ENCODE measurements at regions not wholly inside any gene's neighbourhood (a gene's known extent, or its start where the extent isn't known, plus 50 kb on each side); places are given as distances from the start of the nearest gene placed in this dataset.

DNA sequence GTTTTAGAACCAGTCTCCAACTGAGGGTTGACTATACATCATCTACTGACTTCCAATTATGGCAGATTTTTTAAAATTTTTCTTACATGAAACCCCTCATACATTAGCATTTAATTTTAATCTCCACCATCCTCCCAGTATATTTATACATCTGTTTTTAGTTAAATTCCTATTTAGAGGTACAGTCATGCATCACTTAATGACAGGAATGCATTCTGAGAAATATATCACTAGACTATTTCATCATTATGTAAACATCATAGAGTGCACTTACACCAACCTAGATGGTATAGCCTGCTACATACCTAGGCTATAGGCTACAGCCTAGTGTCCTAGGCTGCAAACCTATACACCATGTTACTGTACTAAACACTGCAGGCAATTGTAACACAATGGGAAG, 316.7 kb upstream of the MARCKS start:
- TF ChIP-seq RFX5 (IDR thresholded peaks at IDR 0.05; ENCODE audit: low read length) (no peak), TEAD4 (IDR thresholded peaks at IDR 0.05; ENCODE audit: borderline replicate concordance, insufficient read depth) (peak; percentile 88), GATA2 (CRISPR knock-in tag; IDR thresholded peaks at IDR 0.05) (no peak), TAF1 (IDR thresholded peaks at IDR 0.05; ENCODE audit: borderline replicate concordance, low read depth, low read length) (no peak), FOXJ3 (CRISPR knock-in tag; IDR thresholded peaks at IDR 0.05) (no peak), GABPA (IDR thresholded peaks at IDR 0.05; ENCODE audit: low read depth) (no peak), MXI1 (IDR thresholded peaks at IDR 0.05; ENCODE audit: low read depth, low read length) (no peak), NFIC (IDR thresholded peaks at IDR 0.05; ENCODE audit: borderline replicate concordance) (peak; percentile 76)
- TF ChIP-seq, protein P1, sequence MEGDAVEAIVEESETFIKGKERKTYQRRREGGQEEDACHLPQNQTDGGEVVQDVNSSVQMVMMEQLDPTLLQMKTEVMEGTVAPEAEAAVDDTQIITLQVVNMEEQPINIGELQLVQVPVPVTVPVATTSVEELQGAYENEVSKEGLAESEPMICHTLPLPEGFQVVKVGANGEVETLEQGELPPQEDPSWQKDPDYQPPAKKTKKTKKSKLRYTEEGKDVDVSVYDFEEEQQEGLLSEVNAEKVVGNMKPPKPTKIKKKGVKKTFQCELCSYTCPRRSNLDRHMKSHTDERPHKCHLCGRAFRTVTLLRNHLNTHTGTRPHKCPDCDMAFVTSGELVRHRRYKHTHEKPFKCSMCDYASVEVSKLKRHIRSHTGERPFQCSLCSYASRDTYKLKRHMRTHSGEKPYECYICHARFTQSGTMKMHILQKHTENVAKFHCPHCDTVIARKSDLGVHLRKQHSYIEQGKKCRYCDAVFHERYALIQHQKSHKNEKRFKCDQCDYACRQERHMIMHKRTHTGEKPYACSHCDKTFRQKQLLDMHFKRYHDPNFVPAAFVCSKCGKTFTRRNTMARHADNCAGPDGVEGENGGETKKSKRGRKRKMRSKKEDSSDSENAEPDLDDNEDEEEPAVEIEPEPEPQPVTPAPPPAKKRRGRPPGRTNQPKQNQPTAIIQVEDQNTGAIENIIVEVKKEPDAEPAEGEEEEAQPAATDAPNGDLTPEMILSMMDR (IDR thresholded peaks at IDR 0.05): no peak
- TF ChIP-seq, protein P2, sequence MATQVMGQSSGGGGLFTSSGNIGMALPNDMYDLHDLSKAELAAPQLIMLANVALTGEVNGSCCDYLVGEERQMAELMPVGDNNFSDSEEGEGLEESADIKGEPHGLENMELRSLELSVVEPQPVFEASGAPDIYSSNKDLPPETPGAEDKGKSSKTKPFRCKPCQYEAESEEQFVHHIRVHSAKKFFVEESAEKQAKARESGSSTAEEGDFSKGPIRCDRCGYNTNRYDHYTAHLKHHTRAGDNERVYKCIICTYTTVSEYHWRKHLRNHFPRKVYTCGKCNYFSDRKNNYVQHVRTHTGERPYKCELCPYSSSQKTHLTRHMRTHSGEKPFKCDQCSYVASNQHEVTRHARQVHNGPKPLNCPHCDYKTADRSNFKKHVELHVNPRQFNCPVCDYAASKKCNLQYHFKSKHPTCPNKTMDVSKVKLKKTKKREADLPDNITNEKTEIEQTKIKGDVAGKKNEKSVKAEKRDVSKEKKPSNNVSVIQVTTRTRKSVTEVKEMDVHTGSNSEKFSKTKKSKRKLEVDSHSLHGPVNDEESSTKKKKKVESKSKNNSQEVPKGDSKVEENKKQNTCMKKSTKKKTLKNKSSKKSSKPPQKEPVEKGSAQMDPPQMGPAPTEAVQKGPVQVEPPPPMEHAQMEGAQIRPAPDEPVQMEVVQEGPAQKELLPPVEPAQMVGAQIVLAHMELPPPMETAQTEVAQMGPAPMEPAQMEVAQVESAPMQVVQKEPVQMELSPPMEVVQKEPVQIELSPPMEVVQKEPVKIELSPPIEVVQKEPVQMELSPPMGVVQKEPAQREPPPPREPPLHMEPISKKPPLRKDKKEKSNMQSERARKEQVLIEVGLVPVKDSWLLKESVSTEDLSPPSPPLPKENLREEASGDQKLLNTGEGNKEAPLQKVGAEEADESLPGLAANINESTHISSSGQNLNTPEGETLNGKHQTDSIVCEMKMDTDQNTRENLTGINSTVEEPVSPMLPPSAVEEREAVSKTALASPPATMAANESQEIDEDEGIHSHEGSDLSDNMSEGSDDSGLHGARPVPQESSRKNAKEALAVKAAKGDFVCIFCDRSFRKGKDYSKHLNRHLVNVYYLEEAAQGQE (IDR thresholded peaks at IDR 0.05; ENCODE audit: low read depth, low read length): no peak
- TF ChIP-seq, protein P3, sequence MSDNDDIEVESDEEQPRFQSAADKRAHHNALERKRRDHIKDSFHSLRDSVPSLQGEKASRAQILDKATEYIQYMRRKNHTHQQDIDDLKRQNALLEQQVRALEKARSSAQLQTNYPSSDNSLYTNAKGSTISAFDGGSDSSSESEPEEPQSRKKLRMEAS (IDR thresholded peaks at IDR 0.05; ENCODE audit: low read depth): no peak
- TF ChIP-seq, protein P4, sequence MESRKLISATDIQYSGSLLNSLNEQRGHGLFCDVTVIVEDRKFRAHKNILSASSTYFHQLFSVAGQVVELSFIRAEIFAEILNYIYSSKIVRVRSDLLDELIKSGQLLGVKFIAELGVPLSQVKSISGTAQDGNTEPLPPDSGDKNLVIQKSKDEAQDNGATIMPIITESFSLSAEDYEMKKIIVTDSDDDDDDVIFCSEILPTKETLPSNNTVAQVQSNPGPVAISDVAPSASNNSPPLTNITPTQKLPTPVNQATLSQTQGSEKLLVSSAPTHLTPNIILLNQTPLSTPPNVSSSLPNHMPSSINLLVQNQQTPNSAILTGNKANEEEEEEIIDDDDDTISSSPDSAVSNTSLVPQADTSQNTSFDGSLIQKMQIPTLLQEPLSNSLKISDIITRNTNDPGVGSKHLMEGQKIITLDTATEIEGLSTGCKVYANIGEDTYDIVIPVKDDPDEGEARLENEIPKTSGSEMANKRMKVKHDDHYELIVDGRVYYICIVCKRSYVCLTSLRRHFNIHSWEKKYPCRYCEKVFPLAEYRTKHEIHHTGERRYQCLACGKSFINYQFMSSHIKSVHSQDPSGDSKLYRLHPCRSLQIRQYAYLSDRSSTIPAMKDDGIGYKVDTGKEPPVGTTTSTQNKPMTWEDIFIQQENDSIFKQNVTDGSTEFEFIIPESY (IDR thresholded peaks at IDR 0.05; ENCODE audit: borderline replicate concordance, low read depth): peak; percentile 45; the same call in 1 of the 2 replicates

Data from SK-N-SH (cell line).